Activated CD4-positive, alpha-beta T cell treated with anti-CD3 and anti-CD28 coated beads, Interleukin-2, amount 10 ng/mL, durations not matched to agents 7 days and 5 days (primary cell): ENCODE measurements at regions not wholly inside any gene's neighbourhood (a gene's known extent, or its start where the extent isn't known, plus 50 kb on each side); places are given as distances from the start of the nearest gene placed in this dataset.

Source experiments
- CTCF ChIA-PET: fragments of 350-600 bp; sonication (Branson Sonifier 250); formaldehyde crosslinking; loops from one replicate; lab custom pipeline; 2021; ENCODE audit warnings: antibody characterized with exemption; lab: Charles Lee
- POLR2A ChIA-PET: fragments of 350-600 bp; sonication (Branson Sonifier 250); formaldehyde crosslinking; loops from one replicate; lab custom pipeline; 2021; ENCODE audit warnings: antibody characterized with exemption; lab: Charles Lee
- DNase-seq: peaks from one replicate; pipeline ENCODE4 v3.0.0-alpha.2; 2020
- H3K27ac Mint-ChIP-seq: one replicate; pipeline ENCODE4 v1.8.0; 2021; ENCODE audit warnings: mild to moderate bottlenecking, moderate library complexity, mixed read lengths
- H3K27me3 Mint-ChIP-seq: one replicate; pipeline ENCODE4 v1.8.0; 2021; ENCODE audit warnings: mixed read lengths
- H3K36me3 Mint-ChIP-seq: one replicate; pipeline ENCODE4 v1.8.0; 2021; ENCODE audit warnings: low read depth, mixed read lengths
- H3K4me1 Mint-ChIP-seq: one replicate; pipeline ENCODE4 v1.8.0; 2021; ENCODE audit warnings: mixed read lengths
- H3K4me3 Mint-ChIP-seq: one replicate; pipeline ENCODE4 v1.8.0; 2021; ENCODE audit warnings: mild to moderate bottlenecking, moderate library complexity, mixed read lengths
- H3K9me3 Mint-ChIP-seq: one replicate; pipeline ENCODE4 v1.8.0; 2021; ENCODE audit warnings: mixed read lengths

DNA sequence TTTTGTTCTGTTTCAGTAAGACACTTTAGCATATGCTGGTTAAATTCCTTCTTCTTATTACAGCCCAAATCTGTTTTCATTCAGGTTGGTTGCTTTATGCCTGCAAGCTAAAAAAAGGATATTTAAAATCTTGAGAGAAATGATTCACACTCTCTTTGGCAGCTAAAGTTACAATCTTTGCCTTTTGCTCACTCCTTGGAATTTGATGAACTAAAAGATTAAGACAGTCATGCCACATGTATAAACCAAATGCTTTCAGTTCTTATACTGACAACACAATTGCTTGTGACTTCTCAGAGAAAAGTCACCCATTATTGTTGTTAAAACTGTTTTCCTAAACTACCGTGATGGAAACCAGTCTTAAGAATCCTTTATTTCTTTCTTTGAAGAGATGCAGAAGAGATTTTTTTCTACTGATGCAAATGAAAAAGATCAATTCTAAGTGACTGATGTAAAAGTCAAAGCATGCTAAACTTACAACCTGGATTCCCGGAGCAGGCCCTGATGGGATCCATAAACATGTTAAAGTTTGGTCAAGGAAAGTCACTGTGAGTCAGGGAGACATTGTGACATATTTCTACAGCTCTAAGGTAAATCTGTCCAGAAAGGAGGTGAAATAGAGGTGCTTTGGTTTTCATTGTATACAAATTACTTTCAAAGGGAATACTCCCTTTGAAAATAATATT, 144.2 kb upstream of the CDH10 start:
- CTCF ChIA-PET, result no interaction called here
- Mint-ChIP-seq H3K27me3 (no peaks in the 10 kb centered on the region), H3K9me3 (peaks cover 4% of the 10 kb centered on the region), H3K4me3 (no peak overlapping the region), H3K4me1 (no peaks in the 10 kb centered on the region), H3K27ac (no peak overlapping the region), H3K36me3 (no peaks in the 10 kb centered on the region)
- POLR2A ChIA-PET, result no interaction called here
- no peak for DNase-seq

DNA sequence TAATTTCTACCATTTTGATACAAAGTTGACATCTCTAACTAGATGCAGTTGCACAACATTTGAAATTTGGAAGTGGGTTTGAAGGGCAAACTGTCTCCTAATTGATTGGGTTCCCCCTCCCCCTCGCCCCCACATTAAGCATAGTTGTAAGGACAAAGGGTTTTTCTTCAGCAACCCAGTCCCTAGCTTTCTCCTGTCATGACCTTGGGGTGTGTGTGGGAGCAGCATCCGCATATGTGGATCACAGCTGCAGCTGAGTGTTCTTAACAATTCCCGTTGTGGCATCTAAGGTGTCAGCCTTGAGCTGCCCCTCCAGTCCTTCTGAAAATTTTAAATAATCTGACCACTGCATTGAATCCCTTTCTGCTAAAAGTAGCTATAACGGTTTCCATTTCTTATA, 141.3 kb upstream of the CDH10 start:
- no peaks in the 10 kb centered on the region for H3K36me3 Mint-ChIP-seq
- H3K4me1 Mint-ChIP-seq, result no peaks in the 10 kb centered on the region
- DNase-seq, result no peak
- no peak overlapping the region for H3K27ac Mint-ChIP-seq
- H3K27me3 Mint-ChIP-seq, result no peaks in the 10 kb centered on the region
- ChIA-PET POLR2A (interaction anchor here (0.6 kb wide), 1 partner anchor 186 kb away, joined by 3 read pairs; no protein-coding TSS in a partner anchor), CTCF (no interaction called here)
- H3K9me3 Mint-ChIP-seq, result peaks cover 5% of the 10 kb centered on the region
- no peak overlapping the region for H3K4me3 Mint-ChIP-seq

DNA sequence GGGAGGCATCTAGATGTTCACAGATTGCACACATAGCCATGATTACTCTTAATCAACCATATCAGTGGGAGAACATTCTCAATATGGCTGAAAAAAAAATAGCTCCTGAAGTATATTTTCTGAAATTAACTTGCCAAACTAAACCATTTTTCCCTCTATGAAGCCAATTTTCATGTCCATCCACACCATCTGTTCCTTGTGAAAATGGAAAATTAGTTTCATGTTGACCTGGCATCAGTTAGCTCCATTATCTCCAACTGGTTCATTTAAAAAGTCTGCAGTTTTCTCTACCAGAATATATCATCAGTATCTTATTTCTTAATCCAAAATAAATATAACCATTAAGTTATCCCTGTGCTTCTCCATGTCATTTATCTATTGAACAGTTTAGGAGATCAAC, 138.8 kb upstream of the CDH10 start:
- Mint-ChIP-seq H3K4me3 (no peak overlapping the region), H3K4me1 (no peaks in the 10 kb centered on the region), H3K9me3 (peaks cover 4% of the 10 kb centered on the region), H3K27me3 (no peaks in the 10 kb centered on the region), H3K27ac (no peak overlapping the region), H3K36me3 (no peaks in the 10 kb centered on the region)
- DNase-seq, result no peak
- POLR2A ChIA-PET, result no interaction called here
- CTCF ChIA-PET, result no interaction called here

DNA sequence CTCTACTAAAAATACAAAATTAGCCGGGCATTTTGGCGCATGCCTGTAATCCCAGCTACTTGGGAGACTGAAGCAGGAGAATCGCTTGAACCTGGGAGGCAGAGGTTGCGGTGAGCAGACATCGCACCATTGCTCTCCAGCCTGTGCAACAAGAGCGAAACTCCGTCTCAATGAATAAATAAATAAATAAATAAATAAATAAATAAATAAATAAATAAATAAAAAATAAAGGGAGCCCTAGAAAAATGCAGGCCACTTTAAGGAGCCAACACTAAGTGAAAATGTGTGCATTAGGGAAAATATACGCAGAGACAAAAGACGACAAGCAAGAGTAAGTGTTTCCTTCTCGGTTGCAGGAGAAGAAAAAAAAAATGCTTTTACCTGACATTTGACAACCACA, 132.6 kb upstream of the CDH10 start:
- H3K4me1 Mint-ChIP-seq, result no peaks in the 10 kb centered on the region
- no peak overlapping the region for H3K4me3 Mint-ChIP-seq
- ChIA-PET CTCF (no interaction called here), POLR2A (no interaction called here)
- H3K27ac Mint-ChIP-seq, result no peak overlapping the region
- H3K36me3 Mint-ChIP-seq, result no peaks in the 10 kb centered on the region
- peaks cover 14% of the 10 kb centered on the region for H3K9me3 Mint-ChIP-seq
- DNase-seq, result no peak
- H3K27me3 Mint-ChIP-seq, result no peaks in the 10 kb centered on the region

DNA sequence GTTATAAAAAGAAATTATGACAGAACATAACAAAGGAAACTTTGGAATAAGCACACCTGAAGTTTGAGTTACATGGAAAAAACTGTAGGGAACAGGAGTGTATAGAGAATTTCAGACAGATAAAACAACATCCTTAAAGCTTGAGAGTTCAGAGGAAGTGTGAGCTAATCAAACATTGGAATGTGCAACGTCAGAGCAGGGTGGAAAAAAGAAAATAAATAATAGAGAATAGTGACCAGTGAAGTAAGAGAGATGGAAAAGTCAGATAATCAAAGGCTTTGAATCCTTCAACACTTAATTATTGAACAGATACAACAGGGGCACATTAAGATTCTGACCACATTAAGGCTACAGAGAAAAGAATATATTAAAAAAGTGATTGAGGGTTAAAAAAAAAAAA, 128.5 kb upstream of the CDH10 start:
- Mint-ChIP-seq H3K9me3 (peaks cover 16% of the 10 kb centered on the region), H3K27me3 (no peaks in the 10 kb centered on the region), H3K27ac (no peak overlapping the region)

DNA sequence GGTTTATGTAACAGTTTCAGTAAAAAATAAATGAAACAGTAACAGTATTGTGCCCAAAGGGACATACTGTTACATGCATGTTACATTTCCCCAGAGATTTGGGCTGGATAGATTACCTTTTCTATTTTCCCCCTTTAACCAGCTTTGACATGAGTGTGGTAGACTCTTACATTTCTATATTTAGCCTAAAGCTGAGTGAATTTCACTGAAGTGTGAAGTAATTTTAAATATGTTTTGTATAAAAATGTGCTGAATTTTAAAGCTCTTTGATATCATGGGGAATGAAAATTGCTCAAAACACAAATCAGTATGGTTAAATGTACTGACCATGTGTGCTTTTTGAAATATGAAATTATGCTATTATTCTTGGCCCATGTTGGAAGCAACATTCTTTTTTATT, 122.3 kb upstream of the CDH10 start:
- H3K27me3 Mint-ChIP-seq, result no peaks in the 10 kb centered on the region
- peaks cover 14% of the 10 kb centered on the region for H3K9me3 Mint-ChIP-seq
- H3K4me1 Mint-ChIP-seq, result no peaks in the 10 kb centered on the region
- no peak for DNase-seq
- CTCF ChIA-PET, result no interaction called here
- POLR2A ChIA-PET, result no interaction called here
- no peaks in the 10 kb centered on the region for H3K36me3 Mint-ChIP-seq
- no peak overlapping the region for H3K4me3 Mint-ChIP-seq
- no peak overlapping the region for H3K27ac Mint-ChIP-seq

More for the DNA sequence above, 128.5 kb upstream of the CDH10 start:
- ChIA-PET CTCF (no interaction called here), POLR2A (no interaction called here)
- no peaks in the 10 kb centered on the region for H3K4me1 Mint-ChIP-seq
- DNase-seq, result no peak
- H3K4me3 Mint-ChIP-seq, result no peak overlapping the region
- H3K36me3 Mint-ChIP-seq, result no peaks in the 10 kb centered on the region

DNA sequence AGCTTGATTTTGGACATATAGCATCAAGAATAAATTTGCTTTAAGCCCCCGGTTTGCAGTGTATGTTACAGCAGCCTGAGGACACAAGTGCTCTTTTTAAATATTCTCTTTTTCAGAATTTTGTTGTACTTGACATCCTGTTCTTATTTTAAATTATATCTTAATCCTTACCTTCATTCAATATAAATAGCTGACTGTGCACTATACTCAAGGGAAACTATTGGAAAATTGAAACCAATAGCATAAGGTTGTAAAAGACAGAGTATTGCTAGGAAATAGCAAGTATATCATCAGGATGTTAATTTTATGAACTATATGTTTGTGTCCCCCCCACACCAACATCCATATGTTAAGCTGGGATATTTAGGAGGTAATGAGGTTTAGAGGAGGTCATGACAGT, 120.4 kb upstream of the CDH10 start:
- no peaks in the 10 kb centered on the region for H3K27me3 Mint-ChIP-seq
- no peak overlapping the region for H3K4me3 Mint-ChIP-seq
- H3K27ac Mint-ChIP-seq, result no peak overlapping the region
- ChIA-PET CTCF (no interaction called here), POLR2A (no interaction called here)
- H3K4me1 Mint-ChIP-seq, result no peaks in the 10 kb centered on the region
- H3K36me3 Mint-ChIP-seq, result no peaks in the 10 kb centered on the region
- DNase-seq, result no peak
- peaks cover 21% of the 10 kb centered on the region for H3K9me3 Mint-ChIP-seq

DNA sequence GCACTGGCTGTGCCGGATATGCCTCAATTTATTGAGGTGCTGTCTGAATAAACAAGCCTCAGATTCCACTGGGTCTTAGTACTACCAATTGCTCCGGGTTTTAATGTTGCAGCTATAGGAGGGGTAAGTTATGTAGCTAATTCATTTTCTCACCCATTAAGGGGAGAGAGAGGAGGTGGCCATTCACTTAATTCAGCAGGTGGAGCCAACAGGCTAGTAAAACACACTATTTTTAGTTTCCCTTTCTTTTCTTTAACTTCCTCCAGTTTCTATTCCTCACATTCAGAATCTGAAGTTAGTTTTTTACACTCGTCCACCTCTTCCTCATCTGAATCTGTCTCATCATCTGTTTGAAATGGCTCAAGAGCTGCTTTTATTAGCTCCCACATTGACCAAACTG, 105.6 kb upstream of the CDH10 start:
- POLR2A ChIA-PET, result no interaction called here
- no peak overlapping the region for H3K27ac Mint-ChIP-seq
- H3K27me3 Mint-ChIP-seq, result no peaks in the 10 kb centered on the region
- H3K36me3 Mint-ChIP-seq, result no peaks in the 10 kb centered on the region
- CTCF ChIA-PET, result no interaction called here
- no peak for DNase-seq
- H3K4me1 Mint-ChIP-seq, result no peaks in the 10 kb centered on the region
- peaks cover 14% of the 10 kb centered on the region for H3K9me3 Mint-ChIP-seq
- no peak overlapping the region for H3K4me3 Mint-ChIP-seq

DNA sequence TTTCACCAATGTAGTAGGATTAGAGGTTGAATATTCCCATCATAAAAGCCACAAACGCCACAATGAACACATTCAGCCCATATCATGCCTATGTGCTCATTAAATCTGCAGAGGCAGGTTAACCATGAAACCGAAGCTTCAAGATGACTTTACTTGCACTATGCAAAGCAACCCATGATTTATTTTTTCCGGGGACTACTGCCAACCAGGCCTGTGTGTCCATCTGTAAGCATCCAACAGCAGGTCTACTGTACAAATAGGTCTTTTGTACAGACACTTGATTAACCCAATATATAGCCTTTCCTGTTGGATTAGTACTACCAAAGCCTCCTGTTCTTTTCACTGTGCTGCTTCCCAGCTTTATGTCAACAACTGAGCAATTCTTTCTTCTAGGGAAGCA, 104.9 kb upstream of the CDH10 start:
- Mint-ChIP-seq H3K27ac (no peak overlapping the region), H3K27me3 (no peaks in the 10 kb centered on the region), H3K4me3 (no peak overlapping the region), H3K9me3 (peaks cover 14% of the 10 kb centered on the region), H3K4me1 (no peaks in the 10 kb centered on the region), H3K36me3 (no peaks in the 10 kb centered on the region)
- ChIA-PET POLR2A (no interaction called here), CTCF (no interaction called here)
- no peak for DNase-seq

DNA sequence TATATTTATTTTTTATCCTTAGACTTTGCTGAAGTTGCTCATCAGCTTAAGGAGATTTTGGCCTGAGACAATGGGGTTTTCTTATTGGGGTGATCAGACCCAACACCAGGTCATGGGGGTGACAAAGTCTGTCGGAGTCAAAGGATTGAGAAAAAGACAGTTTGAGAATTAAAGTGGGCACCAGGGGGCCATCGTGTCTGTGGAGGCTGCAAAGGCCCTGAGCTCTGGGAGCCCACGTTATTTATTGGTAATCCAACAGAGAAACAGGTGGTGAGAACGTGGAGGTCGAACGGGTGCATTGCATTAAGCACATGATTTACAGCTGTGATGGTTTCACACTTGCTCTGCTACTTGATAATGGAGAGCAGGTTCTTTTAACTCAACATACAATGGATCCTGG, 102.5 kb upstream of the CDH10 start:
- DNase-seq, result no peak
- CTCF ChIA-PET, result no interaction called here

DNA sequence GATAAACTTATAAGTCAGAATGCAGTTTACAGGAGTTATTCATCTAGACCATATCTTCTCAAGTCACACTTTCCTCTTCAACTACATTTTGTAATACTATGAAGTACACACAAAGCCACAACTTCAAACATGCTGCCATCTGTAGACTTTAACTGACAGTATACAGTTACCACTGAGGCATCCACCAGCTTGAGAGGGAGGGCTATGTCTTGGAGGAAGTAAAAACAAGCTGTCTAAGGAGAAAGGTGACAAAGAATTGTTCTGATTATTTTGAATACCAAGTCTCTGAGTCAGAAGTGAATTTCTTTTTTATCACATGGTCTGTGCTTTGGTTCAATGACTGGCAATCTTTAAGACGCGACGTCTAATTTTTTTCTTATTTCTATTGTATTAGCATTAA, 97.6 kb upstream of the CDH10 start:
- no peaks in the 10 kb centered on the region for H3K27me3 Mint-ChIP-seq

More for the DNA sequence above, 102.5 kb upstream of the CDH10 start:
- H3K36me3 Mint-ChIP-seq, result no peaks in the 10 kb centered on the region
- POLR2A ChIA-PET, result no interaction called here
- no peak overlapping the region for H3K4me3 Mint-ChIP-seq
- H3K27me3 Mint-ChIP-seq, result no peaks in the 10 kb centered on the region
- no peaks in the 10 kb centered on the region for H3K4me1 Mint-ChIP-seq
- peaks cover 14% of the 10 kb centered on the region for H3K9me3 Mint-ChIP-seq
- H3K27ac Mint-ChIP-seq, result no peak overlapping the region

DNA sequence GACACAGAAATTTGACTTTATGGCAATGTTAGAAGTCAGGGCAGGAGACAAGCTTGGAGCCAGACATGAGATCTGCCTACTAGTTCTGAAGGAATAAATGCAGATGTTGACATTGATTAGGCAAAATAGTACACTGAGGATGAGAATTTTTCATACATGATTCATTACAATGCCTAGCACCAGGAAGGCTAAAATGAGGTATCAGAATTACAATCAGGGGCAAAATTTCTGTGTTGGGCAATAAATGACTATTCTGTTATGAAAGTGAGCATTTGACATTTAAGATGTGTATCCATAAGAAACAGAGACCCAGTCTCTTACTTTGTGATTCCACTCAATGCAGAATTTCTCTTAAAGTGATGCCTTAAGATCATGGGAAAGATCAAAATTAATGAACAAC, 92.4 kb upstream of the CDH10 start:
- H3K27ac Mint-ChIP-seq, result no peak overlapping the region
- ChIA-PET CTCF (no interaction called here), POLR2A (no interaction called here)
- no peak overlapping the region for H3K4me3 Mint-ChIP-seq
- H3K4me1 Mint-ChIP-seq, result no peaks in the 10 kb centered on the region
- peaks cover 13% of the 10 kb centered on the region for H3K9me3 Mint-ChIP-seq
- DNase-seq, result no peak
- no peaks in the 10 kb centered on the region for H3K27me3 Mint-ChIP-seq
- H3K36me3 Mint-ChIP-seq, result no peaks in the 10 kb centered on the region

More for the DNA sequence above, 97.6 kb upstream of the CDH10 start:
- Mint-ChIP-seq H3K4me1 (no peaks in the 10 kb centered on the region), H3K4me3 (no peak overlapping the region), H3K36me3 (no peaks in the 10 kb centered on the region), H3K27ac (no peak overlapping the region), H3K9me3 (peaks cover 12% of the 10 kb centered on the region)
- POLR2A ChIA-PET, result no interaction called here
- CTCF ChIA-PET, result no interaction called here
- no peak for DNase-seq

DNA sequence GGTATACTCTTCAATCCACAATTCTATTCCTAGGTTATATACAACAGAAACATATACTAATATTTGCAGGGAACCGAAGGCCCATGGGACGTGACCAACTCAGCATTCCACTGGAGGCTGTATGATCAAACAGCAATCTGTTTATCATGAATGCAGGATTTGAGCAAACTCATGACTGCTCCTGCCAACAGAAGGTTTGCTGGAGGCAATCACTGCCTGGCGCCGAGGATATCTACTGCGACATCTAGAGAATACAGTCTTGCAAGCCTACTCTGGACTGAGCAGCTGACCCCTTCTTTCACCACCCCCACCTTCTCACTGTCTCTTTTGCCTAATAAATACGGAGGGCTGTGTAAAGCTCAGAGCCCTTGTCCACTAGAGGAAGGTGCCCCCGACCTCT, 90.5 kb upstream of the CDH10 start:
- H3K27ac Mint-ChIP-seq, result no peak overlapping the region
- no peaks in the 10 kb centered on the region for H3K4me1 Mint-ChIP-seq
- H3K36me3 Mint-ChIP-seq, result no peaks in the 10 kb centered on the region
- no peaks in the 10 kb centered on the region for H3K27me3 Mint-ChIP-seq
- ChIA-PET CTCF (no interaction called here), POLR2A (no interaction called here)
- peaks cover 14% of the 10 kb centered on the region for H3K9me3 Mint-ChIP-seq
- H3K4me3 Mint-ChIP-seq, result no peak overlapping the region
- no peak for DNase-seq

DNA sequence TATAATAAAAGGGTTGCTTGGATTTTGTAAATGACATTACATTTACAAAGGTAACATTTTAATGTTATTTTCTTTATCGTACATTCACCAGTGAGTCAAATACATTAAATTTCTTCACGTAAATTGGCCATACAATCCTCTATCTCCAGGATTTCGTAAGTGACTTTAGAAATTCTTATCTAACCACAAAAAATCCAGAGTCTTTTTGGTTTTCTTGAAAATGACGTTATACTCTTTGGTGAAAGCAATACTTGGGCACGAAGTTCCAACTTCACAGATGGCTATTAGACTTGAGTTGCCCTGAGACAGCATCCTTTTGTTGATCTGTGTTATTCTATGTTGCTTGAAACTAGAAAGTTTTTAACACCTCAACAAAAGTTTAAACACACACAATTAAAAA, 87.4 kb upstream of the CDH10 start:
- POLR2A ChIA-PET, result no interaction called here
- H3K4me3 Mint-ChIP-seq, result no peak overlapping the region
- no peaks in the 10 kb centered on the region for H3K27me3 Mint-ChIP-seq
- H3K4me1 Mint-ChIP-seq, result no peaks in the 10 kb centered on the region
- no peak overlapping the region for H3K27ac Mint-ChIP-seq
- DNase-seq, result no peak
- peaks cover 23% of the 10 kb centered on the region for H3K9me3 Mint-ChIP-seq
- H3K36me3 Mint-ChIP-seq, result no peaks in the 10 kb centered on the region
- CTCF ChIA-PET, result no interaction called here
